WTC11 (cell line): ENCODE measurements at regions not wholly inside any gene's neighbourhood (a gene's known extent, or its start where the extent isn't known, plus 50 kb on each side); places are given as distances from the start of the nearest gene placed in this dataset.

ENCODE experiments used
- ATAC-seq: fragments of 200-7000 bp; cut with Tn5 transposase; 2 replicates; pipeline ENCODE4 v1.10.0; 2021; ENCODE audit warnings: mild to moderate bottlenecking, moderate library complexity
- CTCF ChIA-PET: fragments of 300-600 bp; sonication (Branson Sonifier 250); formaldehyde crosslinking; loops from one replicate; lab custom pipeline; 2021; ENCODE audit warnings: antibody characterized with exemption; lab: Charles Lee
- POLR2A ChIA-PET: fragments of 350-600 bp; sonication (Branson Sonifier 250); formaldehyde crosslinking; loops from one replicate; lab custom pipeline; 2021; ENCODE audit warnings: antibody characterized with exemption; lab: Charles Lee
- DNase-seq: peaks from one replicate; pipeline ENCODE4 v3.0.0; 2021; ENCODE audit warnings: low spot score
- H3K27ac Mint-ChIP-seq: 2 replicates; pipeline ENCODE4 v1.8.0; 2021; ENCODE audit warnings: mixed read lengths
- H3K27me3 Mint-ChIP-seq: 2 replicates; pipeline ENCODE4 v1.8.0; 2021; ENCODE audit warnings: low read depth, mild to moderate bottlenecking, moderate library complexity, mixed read lengths
- H3K36me3 Mint-ChIP-seq: 2 replicates; pipeline ENCODE4 v1.8.0; 2021; ENCODE audit warnings: mixed read lengths
- H3K4me1 Mint-ChIP-seq: 2 replicates; pipeline ENCODE4 v1.8.0; 2022; ENCODE audit warnings: mixed read lengths
- H3K4me3 Mint-ChIP-seq: 2 replicates; pipeline ENCODE4 v1.8.0; 2021; ENCODE audit warnings: mild to moderate bottlenecking, moderate library complexity, mixed read lengths
- H3K9me3 Mint-ChIP-seq: 2 replicates; pipeline ENCODE4 v1.8.0; 2021; ENCODE audit warnings: mixed read lengths
- MXD4 ChIP-seq: fragments of 250-450 bp; sonication (Bioruptor Pico); IDR thresholded peaks from 2 replicates; pipeline ENCODE4 v1.8.0; 2021; ENCODE audit warnings: mild to moderate bottlenecking, moderate library complexity, borderline replicate concordance
- NR2C2 ChIP-seq: sonication (generic); formaldehyde crosslinking; IDR thresholded peaks from 2 replicates; pipeline ENCODE4 v1.8.0; 2022; ENCODE audit warnings: mild to moderate bottlenecking, missing genetic modification reagents
- SMAD4 ChIP-seq: sonication (generic); formaldehyde crosslinking; IDR thresholded peaks from 2 replicates; pipeline ENCODE4 v1.8.0; 2022; ENCODE audit warnings: mild to moderate bottlenecking, missing genetic modification reagents
- TEAD1 ChIP-seq: sonication (generic); formaldehyde crosslinking; IDR thresholded peaks from 2 replicates; pipeline ENCODE4 v1.8.0; 2022; ENCODE audit warnings: mild to moderate bottlenecking, missing genetic modification reagents
- ZNF121 ChIP-seq: sonication (generic); formaldehyde crosslinking; IDR thresholded peaks from 2 replicates; pipeline ENCODE4 v1.8.0; 2023; ENCODE audit warnings: missing genetic modification reagents
- ZNF232 ChIP-seq: sonication (generic); formaldehyde crosslinking; IDR thresholded peaks from 2 replicates; pipeline ENCODE4 v1.8.0; 2022; ENCODE audit warnings: mild to moderate bottlenecking, missing genetic modification reagents
- ZNF396 ChIP-seq: fragments of 250-450 bp; sonication (Bioruptor Pico); IDR thresholded peaks from 2 replicates; pipeline ENCODE4 v1.8.0; 2021; ENCODE audit warnings: mild to moderate bottlenecking, moderate library complexity, borderline replicate concordance
- TF ChIP-seq, protein P1 (sequence below): sonication (generic); formaldehyde crosslinking; IDR thresholded peaks from 2 replicates; pipeline ENCODE4 v1.8.0; 2023; ENCODE audit warnings: mild to moderate bottlenecking, missing genetic modification reagents
- TF ChIP-seq, protein P2 (sequence below): sonication (generic); formaldehyde crosslinking; IDR thresholded peaks from 2 replicates; pipeline ENCODE4 v1.8.1; 2023; ENCODE audit warnings: mild to moderate bottlenecking, missing genetic modification reagents, moderate library complexity
- TF ChIP-seq, protein P3 (sequence below): sonication (generic); formaldehyde crosslinking; IDR thresholded peaks from 2 replicates; pipeline ENCODE4 v1.8.1; 2023; ENCODE audit warnings: mild to moderate bottlenecking, missing genetic modification reagents
- TF ChIP-seq, protein P4 (sequence below): sonication (generic); formaldehyde crosslinking; IDR thresholded peaks from 2 replicates; pipeline ENCODE4 v1.8.1; 2022; ENCODE audit warnings: mild to moderate bottlenecking, missing genetic modification reagents, moderate library complexity, borderline replicate concordance
- TF ChIP-seq, protein P5 (sequence below): sonication (generic); formaldehyde crosslinking; IDR thresholded peaks from 2 replicates; pipeline ENCODE4 v1.8.1; 2023; ENCODE audit warnings: mild to moderate bottlenecking, moderate library complexity, missing genetic modification reagents
- TF ChIP-seq, protein P6 (sequence below): fragments of 200-600 bp; IDR thresholded peaks from 2 replicates; pipeline ENCODE4 v1.8.0; 2022; ENCODE audit warnings: antibody characterized with exemption

DNA sequence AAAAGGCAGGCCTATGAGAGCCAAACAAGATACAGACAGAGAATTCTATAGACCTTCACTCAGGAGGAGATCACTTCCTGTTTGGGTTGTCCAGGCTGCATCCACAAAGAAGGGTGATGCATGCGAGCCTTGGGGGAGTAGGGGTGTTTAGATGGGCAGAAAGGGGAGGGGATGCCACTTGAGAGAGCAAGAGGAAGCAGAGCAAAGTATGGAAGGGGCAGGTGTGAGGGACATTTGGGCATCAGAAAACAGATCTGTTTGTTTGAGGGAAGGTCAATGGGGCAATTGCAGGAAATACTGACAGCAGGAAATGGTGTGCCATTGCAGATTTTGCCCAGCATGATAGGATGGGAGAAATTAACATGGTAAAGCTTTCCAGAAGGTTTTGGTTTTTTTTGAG lies 146.4 kb upstream of the FOXN3 start:
- H3K9me3 Mint-ChIP-seq = no peaks in the 10 kb centered on the region
- peaks cover 42% of the 10 kb centered on the region for H3K36me3 Mint-ChIP-seq
- ATAC-seq (peak; percentile 83), DNase-seq (no peak)
- H3K27ac Mint-ChIP-seq = peak overlapping the region; percentile 95
- H3K27me3 Mint-ChIP-seq = no peaks in the 10 kb centered on the region
- CTCF ChIA-PET = interaction anchor here (0.9 kb wide), 1 partner anchor 19 kb away, joined by 3 read pairs; no protein-coding TSS in a partner anchor
- POLR2A ChIA-PET = no interaction called here
- H3K4me1 Mint-ChIP-seq = peaks cover 64% of the 10 kb centered on the region
- no peak overlapping the region for H3K4me3 Mint-ChIP-seq
- TF ChIP-seq, protein P1, sequence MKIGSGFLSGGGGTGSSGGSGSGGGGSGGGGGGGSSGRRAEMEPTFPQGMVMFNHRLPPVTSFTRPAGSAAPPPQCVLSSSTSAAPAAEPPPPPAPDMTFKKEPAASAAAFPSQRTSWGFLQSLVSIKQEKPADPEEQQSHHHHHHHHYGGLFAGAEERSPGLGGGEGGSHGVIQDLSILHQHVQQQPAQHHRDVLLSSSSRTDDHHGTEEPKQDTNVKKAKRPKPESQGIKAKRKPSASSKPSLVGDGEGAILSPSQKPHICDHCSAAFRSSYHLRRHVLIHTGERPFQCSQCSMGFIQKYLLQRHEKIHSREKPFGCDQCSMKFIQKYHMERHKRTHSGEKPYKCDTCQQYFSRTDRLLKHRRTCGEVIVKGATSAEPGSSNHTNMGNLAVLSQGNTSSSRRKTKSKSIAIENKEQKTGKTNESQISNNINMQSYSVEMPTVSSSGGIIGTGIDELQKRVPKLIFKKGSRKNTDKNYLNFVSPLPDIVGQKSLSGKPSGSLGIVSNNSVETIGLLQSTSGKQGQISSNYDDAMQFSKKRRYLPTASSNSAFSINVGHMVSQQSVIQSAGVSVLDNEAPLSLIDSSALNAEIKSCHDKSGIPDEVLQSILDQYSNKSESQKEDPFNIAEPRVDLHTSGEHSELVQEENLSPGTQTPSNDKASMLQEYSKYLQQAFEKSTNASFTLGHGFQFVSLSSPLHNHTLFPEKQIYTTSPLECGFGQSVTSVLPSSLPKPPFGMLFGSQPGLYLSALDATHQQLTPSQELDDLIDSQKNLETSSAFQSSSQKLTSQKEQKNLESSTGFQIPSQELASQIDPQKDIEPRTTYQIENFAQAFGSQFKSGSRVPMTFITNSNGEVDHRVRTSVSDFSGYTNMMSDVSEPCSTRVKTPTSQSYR (CRISPR knock-in tag) = 0 out of 2 replicates have a peak, but pooled peaks have one; percentile 19
- TF ChIP-seq, protein P2, sequence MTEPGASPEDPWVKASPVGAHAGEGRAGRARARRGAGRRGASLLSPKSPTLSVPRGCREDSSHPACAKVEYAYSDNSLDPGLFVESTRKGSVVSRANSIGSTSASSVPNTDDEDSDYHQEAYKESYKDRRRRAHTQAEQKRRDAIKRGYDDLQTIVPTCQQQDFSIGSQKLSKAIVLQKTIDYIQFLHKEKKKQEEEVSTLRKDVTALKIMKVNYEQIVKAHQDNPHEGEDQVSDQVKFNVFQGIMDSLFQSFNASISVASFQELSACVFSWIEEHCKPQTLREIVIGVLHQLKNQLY (CRISPR knock-in tag) = no peak

DNA sequence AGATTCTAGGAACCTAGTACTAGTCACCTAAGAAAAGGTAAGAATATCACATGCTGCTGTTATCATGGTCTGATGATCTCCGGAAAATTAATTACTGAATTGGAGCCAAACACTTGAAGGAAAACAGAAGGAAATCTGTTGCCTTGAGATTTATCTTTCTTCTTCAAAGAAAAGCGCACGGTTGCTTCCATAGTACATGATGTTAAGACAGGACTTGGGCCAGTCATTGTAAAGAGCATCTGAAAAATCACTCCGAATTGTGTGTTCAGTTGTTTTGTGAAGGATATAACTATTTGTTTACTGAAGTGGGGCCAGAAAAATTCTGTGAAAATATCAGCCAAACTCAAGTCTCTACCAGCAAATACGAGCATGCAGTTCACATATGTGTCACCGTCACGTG lies 134.9 kb upstream of the FOXN3 start:
- CTCF ChIA-PET = no interaction called here
- H3K9me3 Mint-ChIP-seq = no peaks in the 10 kb centered on the region
- H3K27me3 Mint-ChIP-seq = no peaks in the 10 kb centered on the region
- H3K4me1 Mint-ChIP-seq = peaks cover 54% of the 10 kb centered on the region
- H3K4me3 Mint-ChIP-seq = no peak overlapping the region
- H3K36me3 Mint-ChIP-seq = peaks cover 11% of the 10 kb centered on the region
- TF ChIP-seq, protein P3, sequence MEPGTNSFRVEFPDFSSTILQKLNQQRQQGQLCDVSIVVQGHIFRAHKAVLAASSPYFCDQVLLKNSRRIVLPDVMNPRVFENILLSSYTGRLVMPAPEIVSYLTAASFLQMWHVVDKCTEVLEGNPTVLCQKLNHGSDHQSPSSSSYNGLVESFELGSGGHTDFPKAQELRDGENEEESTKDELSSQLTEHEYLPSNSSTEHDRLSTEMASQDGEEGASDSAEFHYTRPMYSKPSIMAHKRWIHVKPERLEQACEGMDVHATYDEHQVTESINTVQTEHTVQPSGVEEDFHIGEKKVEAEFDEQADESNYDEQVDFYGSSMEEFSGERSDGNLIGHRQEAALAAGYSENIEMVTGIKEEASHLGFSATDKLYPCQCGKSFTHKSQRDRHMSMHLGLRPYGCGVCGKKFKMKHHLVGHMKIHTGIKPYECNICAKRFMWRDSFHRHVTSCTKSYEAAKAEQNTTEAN (CRISPR knock-in tag) = no peak
- TF ChIP-seq SMAD4 (CRISPR knock-in tag) = no peak
- peak overlapping the region; percentile 11; the same call in 1 of the 2 replicates for H3K27ac Mint-ChIP-seq
- DNase-seq (no peak), ATAC-seq (no peak)
- POLR2A ChIA-PET = no interaction called here

DNA sequence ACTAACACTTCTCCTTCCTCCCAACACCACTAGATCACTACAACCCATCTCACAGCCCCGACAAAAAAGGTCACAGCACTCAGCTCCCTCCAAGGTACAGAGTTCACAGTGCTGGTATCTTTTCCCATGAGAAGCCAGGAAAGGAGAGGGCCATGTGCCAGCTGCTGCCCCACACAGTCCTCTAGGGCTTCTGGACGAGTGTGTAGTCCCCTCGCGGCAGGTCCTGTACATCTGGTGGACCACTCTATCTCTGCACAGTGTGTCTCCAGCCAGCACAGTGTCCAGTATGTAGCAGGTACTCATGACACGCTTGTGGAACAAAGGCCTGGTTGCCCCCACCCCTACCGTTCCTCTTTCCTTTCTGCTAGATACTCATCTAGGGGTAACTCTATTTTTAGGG lies 134.4 kb upstream of the FOXN3 start:
- CTCF ChIA-PET = no interaction called here
- POLR2A ChIA-PET = interaction anchor here (0.6 kb wide), 1 partner anchor 35 kb away, joined by 5 read pairs; no protein-coding TSS in a partner anchor
- peaks cover 48% of the 10 kb centered on the region for H3K4me1 Mint-ChIP-seq
- ATAC-seq = no peak
- peak overlapping the region; percentile 20 for H3K27ac Mint-ChIP-seq
- no peaks in the 10 kb centered on the region for H3K27me3 Mint-ChIP-seq
- no peak overlapping the region for H3K4me3 Mint-ChIP-seq
- TF ChIP-seq, protein P4, sequence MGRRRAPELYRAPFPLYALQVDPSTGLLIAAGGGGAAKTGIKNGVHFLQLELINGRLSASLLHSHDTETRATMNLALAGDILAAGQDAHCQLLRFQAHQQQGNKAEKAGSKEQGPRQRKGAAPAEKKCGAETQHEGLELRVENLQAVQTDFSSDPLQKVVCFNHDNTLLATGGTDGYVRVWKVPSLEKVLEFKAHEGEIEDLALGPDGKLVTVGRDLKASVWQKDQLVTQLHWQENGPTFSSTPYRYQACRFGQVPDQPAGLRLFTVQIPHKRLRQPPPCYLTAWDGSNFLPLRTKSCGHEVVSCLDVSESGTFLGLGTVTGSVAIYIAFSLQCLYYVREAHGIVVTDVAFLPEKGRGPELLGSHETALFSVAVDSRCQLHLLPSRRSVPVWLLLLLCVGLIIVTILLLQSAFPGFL (CRISPR knock-in tag) = no peak
- TF ChIP-seq ZNF232 (no peak), TEAD1 (CRISPR knock-in tag) (no peak), NR2C2 (CRISPR knock-in tag) (no peak), MXD4 (CRISPR knock-in tag) (no peak), ZNF396 (CRISPR knock-in tag) (no peak), ZNF121 (CRISPR knock-in tag) (no peak)
- TF ChIP-seq, protein P5, sequence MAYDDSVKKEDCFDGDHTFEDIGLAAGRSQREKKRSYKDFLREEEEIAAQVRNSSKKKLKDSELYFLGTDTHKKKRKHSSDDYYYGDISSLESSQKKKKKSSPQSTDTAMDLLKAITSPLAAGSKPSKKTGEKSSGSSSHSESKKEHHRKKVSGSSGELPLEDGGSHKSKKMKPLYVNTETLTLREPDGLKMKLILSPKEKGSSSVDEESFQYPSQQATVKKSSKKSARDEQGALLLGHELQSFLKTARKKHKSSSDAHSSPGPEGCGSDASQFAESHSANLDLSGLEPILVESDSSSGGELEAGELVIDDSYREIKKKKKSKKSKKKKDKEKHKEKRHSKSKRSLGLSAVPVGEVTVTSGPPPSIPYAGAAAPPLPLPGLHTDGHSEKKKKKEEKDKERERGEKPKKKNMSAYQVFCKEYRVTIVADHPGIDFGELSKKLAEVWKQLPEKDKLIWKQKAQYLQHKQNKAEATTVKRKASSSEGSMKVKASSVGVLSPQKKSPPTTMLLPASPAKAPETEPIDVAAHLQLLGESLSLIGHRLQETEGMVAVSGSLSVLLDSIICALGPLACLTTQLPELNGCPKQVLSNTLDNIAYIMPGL = no peak
- TF ChIP-seq, protein P1 (CRISPR knock-in tag) = no peak
- TF ChIP-seq, protein P6, sequence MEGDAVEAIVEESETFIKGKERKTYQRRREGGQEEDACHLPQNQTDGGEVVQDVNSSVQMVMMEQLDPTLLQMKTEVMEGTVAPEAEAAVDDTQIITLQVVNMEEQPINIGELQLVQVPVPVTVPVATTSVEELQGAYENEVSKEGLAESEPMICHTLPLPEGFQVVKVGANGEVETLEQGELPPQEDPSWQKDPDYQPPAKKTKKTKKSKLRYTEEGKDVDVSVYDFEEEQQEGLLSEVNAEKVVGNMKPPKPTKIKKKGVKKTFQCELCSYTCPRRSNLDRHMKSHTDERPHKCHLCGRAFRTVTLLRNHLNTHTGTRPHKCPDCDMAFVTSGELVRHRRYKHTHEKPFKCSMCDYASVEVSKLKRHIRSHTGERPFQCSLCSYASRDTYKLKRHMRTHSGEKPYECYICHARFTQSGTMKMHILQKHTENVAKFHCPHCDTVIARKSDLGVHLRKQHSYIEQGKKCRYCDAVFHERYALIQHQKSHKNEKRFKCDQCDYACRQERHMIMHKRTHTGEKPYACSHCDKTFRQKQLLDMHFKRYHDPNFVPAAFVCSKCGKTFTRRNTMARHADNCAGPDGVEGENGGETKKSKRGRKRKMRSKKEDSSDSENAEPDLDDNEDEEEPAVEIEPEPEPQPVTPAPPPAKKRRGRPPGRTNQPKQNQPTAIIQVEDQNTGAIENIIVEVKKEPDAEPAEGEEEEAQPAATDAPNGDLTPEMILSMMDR = no peak
- peaks cover 11% of the 10 kb centered on the region for H3K36me3 Mint-ChIP-seq
- no peak for DNase-seq
- H3K9me3 Mint-ChIP-seq = no peaks in the 10 kb centered on the region
